GM23338 (cell line): ENCODE measurements at regions not wholly inside any gene's neighbourhood (a gene's known extent, or its start where the extent isn't known, plus 50 kb on each side); places are given as distances from the start of the nearest gene placed in this dataset.

Experiments
- CREB1 ChIP-seq: fragments of 250-450 bp; sonication (Bioruptor Pico); IDR thresholded peaks from 2 replicates; pipeline ENCODE4 v1.5.0; 2020; ENCODE audit warnings: low read depth, mild to moderate bottlenecking, moderate library complexity
- EZH2 ChIP-seq: fragments of 200-600 bp; sonication (generic); IDR thresholded peaks from one replicate; pipeline ENCODE4 v1.8.0; 2017; ENCODE audit warnings: antibody characterized with exemption, mild to moderate bottlenecking, low read depth; ENCODE audit not compliant: unreplicated experiment
- EZH2phosphoT487 ChIP-seq: fragments of 200-600 bp; sonication (generic); IDR thresholded peaks from one replicate; pipeline ENCODE4 v1.8.1; 2018; ENCODE audit warnings: antibody characterized with exemption; ENCODE audit not compliant: unreplicated experiment
- JUNB ChIP-seq: IDR thresholded peaks from one replicate; pipeline ENCODE4 v1.6.1; 2016; ENCODE audit warnings: antibody characterized with exemption; ENCODE audit not compliant: unreplicated experiment
- POLR2AphosphoS5 ChIP-seq: IDR thresholded peaks from 2 replicates; pipeline ENCODE4 v1.6.1; 2016; ENCODE audit warnings: antibody characterized with exemption, low read depth
- REST ChIP-seq: IDR thresholded peaks from one replicate; pipeline ENCODE4 v1.6.1; 2018; ENCODE audit warnings: antibody characterized with exemption; ENCODE audit not compliant: unreplicated experiment
- STAT1 ChIP-seq: IDR thresholded peaks from one replicate; pipeline ENCODE4 v1.6.1; 2016; ENCODE audit warnings: antibody characterized with exemption; ENCODE audit not compliant: unreplicated experiment
- ZNF331 ChIP-seq: fragments of 250-450 bp; sonication (Bioruptor Pico); IDR thresholded peaks from 2 replicates; pipeline ENCODE4 v1.5.0; 2020; ENCODE audit warnings: low read depth, mild to moderate bottlenecking, moderate library complexity
- TF ChIP-seq, protein P1 (sequence below), 2 experiments: fragments of 200-600 bp in 1 of 2; sonication (generic) in 1 of 2; conservative IDR thresholded peaks; 2 replicates each; pipeline versions ENCODE4 v1.5.1 to v1.6.1; 2016 to 2017; ENCODE audit warnings: antibody characterized with exemption in 2 of 2, low read depth in 2 of 2, mild to moderate bottlenecking in 2 of 2, moderate library complexity in 1 of 2

DNA sequence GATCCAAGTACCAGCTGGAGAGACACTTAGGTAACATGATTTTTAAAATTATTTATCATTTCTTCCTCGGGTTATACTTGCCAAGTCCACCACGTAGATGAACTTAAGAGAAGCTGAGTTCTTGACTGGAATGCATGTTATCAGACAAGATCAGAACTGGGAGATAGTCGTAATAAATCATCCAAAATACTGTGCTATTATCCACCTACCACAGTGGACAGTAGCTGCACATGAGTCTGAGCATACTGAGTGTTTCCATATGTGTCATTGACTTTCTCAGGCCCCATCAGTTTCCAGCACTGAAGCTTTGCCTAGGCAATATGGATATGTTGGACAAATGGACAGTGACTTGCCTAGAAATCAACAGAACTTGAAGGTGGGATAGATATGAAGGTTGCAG, 77.9 kb upstream of the RRP15 start:
- TF ChIP-seq, protein P1, sequence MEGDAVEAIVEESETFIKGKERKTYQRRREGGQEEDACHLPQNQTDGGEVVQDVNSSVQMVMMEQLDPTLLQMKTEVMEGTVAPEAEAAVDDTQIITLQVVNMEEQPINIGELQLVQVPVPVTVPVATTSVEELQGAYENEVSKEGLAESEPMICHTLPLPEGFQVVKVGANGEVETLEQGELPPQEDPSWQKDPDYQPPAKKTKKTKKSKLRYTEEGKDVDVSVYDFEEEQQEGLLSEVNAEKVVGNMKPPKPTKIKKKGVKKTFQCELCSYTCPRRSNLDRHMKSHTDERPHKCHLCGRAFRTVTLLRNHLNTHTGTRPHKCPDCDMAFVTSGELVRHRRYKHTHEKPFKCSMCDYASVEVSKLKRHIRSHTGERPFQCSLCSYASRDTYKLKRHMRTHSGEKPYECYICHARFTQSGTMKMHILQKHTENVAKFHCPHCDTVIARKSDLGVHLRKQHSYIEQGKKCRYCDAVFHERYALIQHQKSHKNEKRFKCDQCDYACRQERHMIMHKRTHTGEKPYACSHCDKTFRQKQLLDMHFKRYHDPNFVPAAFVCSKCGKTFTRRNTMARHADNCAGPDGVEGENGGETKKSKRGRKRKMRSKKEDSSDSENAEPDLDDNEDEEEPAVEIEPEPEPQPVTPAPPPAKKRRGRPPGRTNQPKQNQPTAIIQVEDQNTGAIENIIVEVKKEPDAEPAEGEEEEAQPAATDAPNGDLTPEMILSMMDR (conservative IDR thresholded peaks at IDR 0.05; ENCODE audit: low read depth in 2 of 2), result no peak
- TF ChIP-seq POLR2AphosphoS5, result no peak
- TF ChIP-seq EZH2, result no peak
- no peak for TF ChIP-seq REST
- no peak for TF ChIP-seq JUNB
- no peak for TF ChIP-seq EZH2phosphoT487
- no peak for TF ChIP-seq STAT1
- no peak for TF ChIP-seq CREB1 (CRISPR knock-in tag)
- TF ChIP-seq ZNF331, result no peak
